C4-2B (cell line): ENCODE measurements at regions not wholly inside any gene's neighbourhood (a gene's known extent, or its start where the extent isn't known, plus 50 kb on each side); places are given as distances from the start of the nearest gene placed in this dataset.

Experiments used
- H3K27ac ChIP-seq: fragments of 450-650 bp; 2 replicates; pipeline ENCODE4 v1.5.1; 2017
- CTCF ChIP-seq: fragments of 450-650 bp; conservative IDR thresholded peaks from 2 replicates; pipeline ENCODE4 v1.5.1; 2017; ENCODE audit warnings: mild to moderate bottlenecking
- ZFX ChIP-seq: fragments of 450-650 bp; IDR thresholded peaks from 2 replicates; pipeline ENCODE4 v1.6.1; 2017

- H3K27ac ChIP-seq = no peak overlapping the region
- TF ChIP-seq ZFX = no peak
- no peak for TF ChIP-seq CTCF
These were observed 206.5 kb downstream of the GADD45G start for GRCh38 chr9:89811356-89811755.

DNA sequence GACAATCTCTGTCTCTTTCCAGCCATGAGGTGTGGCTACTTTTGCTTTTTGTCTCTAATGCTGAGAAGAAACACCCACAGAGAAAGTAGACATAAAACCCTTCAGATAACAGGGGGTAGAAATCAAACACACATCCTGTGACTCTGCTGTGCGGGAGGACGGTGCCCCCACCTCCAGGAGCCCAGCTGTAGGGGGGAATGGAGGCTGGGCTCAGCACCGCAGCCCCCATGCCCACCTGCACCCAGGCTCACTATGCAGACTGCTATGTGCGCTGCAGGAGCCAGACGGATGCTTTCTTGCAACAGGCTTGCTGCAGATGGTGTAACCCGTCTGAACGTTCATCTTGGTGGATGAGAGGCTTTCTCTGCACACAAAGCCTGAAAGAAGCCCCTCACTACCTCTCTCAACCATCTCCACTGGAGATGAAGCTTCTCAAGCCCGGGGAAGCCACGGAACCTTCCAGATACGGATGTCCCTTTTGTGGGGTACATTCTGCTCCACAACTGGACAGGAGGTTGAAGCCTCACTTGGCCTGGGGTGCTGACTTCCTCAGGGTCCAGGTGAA is 207.2 kb downstream of the GADD45G start:
- TF ChIP-seq ZFX (no peak), CTCF (no peak)
- no peak overlapping the region for H3K27ac ChIP-seq

GRCh38 chr9:89812556-89813181 is 207.9 kb downstream of the GADD45G start:
- TF ChIP-seq ZFX (no peak), CTCF (no peak)
- no peak overlapping the region for H3K27ac ChIP-seq

DNA sequence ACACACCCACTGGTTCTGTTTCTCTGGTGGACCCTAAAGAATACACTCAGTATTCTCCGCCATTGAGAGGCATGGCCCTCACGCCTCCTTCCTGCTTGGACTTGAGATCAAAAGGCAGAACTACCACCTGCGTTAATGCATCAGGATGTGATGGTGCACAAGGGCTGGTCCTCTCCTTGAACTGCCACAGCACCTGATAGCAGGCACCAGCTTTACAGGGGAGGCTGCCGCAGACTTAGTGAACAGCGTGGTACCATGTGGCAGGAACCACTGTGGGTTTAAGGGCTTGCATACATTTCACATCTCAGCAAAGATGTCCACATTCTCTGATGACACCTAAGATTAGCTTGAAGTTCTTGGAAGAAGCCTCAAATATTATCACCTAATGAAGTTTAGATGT is 208.7 kb downstream of the GADD45G start:
- H3K27ac ChIP-seq = no peak overlapping the region

DNA sequence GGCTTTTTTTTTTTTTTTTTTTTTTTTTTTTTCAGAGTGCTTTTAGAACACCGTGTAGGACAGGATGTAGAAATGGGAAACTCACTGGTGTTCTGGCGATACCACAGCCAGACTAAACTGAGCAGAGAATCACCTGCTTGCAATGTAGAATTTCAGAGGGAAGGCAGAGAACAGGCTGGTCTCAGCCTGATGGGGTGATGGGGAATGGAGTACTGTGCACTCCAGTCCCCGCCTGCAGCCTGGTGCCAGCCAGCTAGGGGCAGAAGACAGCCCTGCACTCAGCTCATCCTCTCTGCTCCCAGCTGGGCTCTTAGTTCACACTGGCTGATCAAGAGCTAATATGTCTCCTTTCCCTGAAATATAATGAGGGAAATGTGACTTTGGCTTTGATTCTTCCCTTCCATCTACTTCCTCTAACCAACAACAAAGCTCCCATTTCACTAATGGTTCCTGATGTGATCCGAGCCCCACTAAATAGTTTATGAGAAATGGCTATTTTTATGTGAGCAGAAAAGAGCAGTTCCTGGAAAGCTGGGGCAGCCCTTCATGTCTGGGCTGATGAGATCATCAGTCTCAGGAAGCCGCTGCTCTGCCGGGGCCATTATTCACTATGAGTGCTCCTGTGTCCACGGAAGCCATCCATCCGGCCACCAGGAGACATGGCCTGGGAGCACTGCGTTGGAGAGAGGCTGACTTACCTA is 209.7 kb downstream of the GADD45G start:
- TF ChIP-seq CTCF (no peak), ZFX (no peak)
- H3K27ac ChIP-seq = no peak overlapping the region

More for the DNA sequence above, 208.7 kb downstream of the GADD45G start:
- TF ChIP-seq ZFX (no peak), CTCF (no peak)

- no peak for TF ChIP-seq CTCF
- no peak for TF ChIP-seq ZFX
- no peak overlapping the region for H3K27ac ChIP-seq
These were observed 210.5 kb downstream of the GADD45G start for GRCh38 chr9:89815061-89815902.
